ENCODE measurements at regions not wholly inside any gene's neighbourhood (a gene's known extent, or its start where the extent isn't known, plus 50 kb on each side); places are given as distances from the start of the nearest gene placed in this dataset.

GRCh38 chr18:42196651-42197050 is 241.6 kb downstream of the PIK3C3 start:
- Histone ChIP-seq H2BK5ac (ENCODE audit: insufficient read length, low read length) (no peak overlapping the region), H3K56ac (ENCODE audit: insufficient read length, low read depth, low read length) (no peak overlapping the region), H3K18ac (ENCODE audit: insufficient read length, low read depth, low read length) (no peak overlapping the region), H3K4ac (ENCODE audit: low read depth, low read length) (no peak overlapping the region), H3K27me3 (ENCODE audit: insufficient read depth, low read length) (no peaks in the 10 kb centered on the region), H2AK5ac (ENCODE audit: insufficient read length, low read length) (no peak overlapping the region), H3K4me1 (ENCODE audit: insufficient read depth, low read length) (no peaks in the 10 kb centered on the region), H4K20me1 (ENCODE audit: control insufficient read depth, insufficient read depth, insufficient read length) (no peaks in the 10 kb centered on the region), H3K27ac (ENCODE audit: insufficient read length, low read depth, low read length) (no peak overlapping the region), H4K8ac (replicated peaks; ENCODE audit: insufficient read length, low read depth, low read length) (no peak overlapping the region), H3K4me2 (ENCODE audit: insufficient read depth, insufficient read length, low read length) (no peak overlapping the region), H2AFZ (ENCODE audit: low read length) (no peak overlapping the region), H3T11ph (ENCODE audit: low read length) (no peak overlapping the region), H2BK120ac (ENCODE audit: low read depth, low read length, poor library complexity, severe bottlenecking) (no peak overlapping the region), H3K79me2 (ENCODE audit: insufficient read depth, low read length) (no peaks in the 10 kb centered on the region), H3K79me1 (ENCODE audit: insufficient read depth, low read depth, low read length, poor library complexity, severe bottlenecking) (no peaks in the 10 kb centered on the region), H2BK12ac (ENCODE audit: insufficient read length, low read depth, low read length) (no peak overlapping the region), H3K14ac (ENCODE audit: insufficient read depth, low read length) (no peak overlapping the region), H3K9ac (ENCODE audit: extremely low read depth, insufficient read length, low read length) (no peak overlapping the region), H2BK15ac (ENCODE audit: low read depth, low read length) (no peak overlapping the region), H3K23me2 (ENCODE audit: insufficient read length, low read depth, low read length, poor library complexity, severe bottlenecking) (no peaks in the 10 kb centered on the region), H4K91ac (ENCODE audit: insufficient read length, low read depth, low read length) (no peak overlapping the region), H4K5ac (ENCODE audit: insufficient read length, low read depth, low read length) (no peak overlapping the region), H3K23ac (ENCODE audit: insufficient read length, low read depth, low read length) (no peak overlapping the region), H3K9me3 (ENCODE audit: control insufficient read depth, low read depth, low read length) (no peaks in the 10 kb centered on the region), H2BK20ac (ENCODE audit: low read depth, low read length, poor library complexity, severe bottlenecking) (no peak overlapping the region)
- Mint-ChIP-seq H3K4me1 (no peaks in the 10 kb centered on the region), H3K36me3 (ENCODE audit: insufficient read depth in 1 of 3, low read depth in 3 of 3) (no peaks in the 10 kb centered on the region), H3K4me3 (no peak overlapping the region), H3K27me3 (ENCODE audit: low read depth) (no peaks in the 10 kb centered on the region), H3K9me3 (no peaks in the 10 kb centered on the region), H3K27ac (no peak overlapping the region; a peak in 1 of 7 replicates)
- DNase-seq: no peak
- no peak for TF ChIP-seq CTCF (conservative IDR thresholded peaks at IDR 0.05)
